Liver (tissue), 8 donors: ENCODE measurements at regions not wholly inside any gene's neighbourhood (a gene's known extent, or its start where the extent isn't known, plus 50 kb on each side); places are given as distances from the start of the nearest gene placed in this dataset.

ENCODE experiments used
- DNase-seq: peaks from one replicate; pipeline ENCODE4 v3.0.0-alpha.2; 2017; ENCODE audit warnings: low spot score
- H3K27ac ChIP-seq, 2 donors: one replicate each; pipeline ENCODE4 v1.7.0; 2013; ENCODE audit warnings: inconsistent platforms in 2 of 2, low read length in 2 of 2, control low read depth in 1 of 2, low read depth in 1 of 2, mild to moderate bottlenecking in 1 of 2
- H3K27me3 ChIP-seq, 4 donors: one replicate each; pipeline versions ENCODE4 v1.6.1 to v1.7.0; 2013; ENCODE audit warnings: low read length in 3 of 4, inconsistent platforms in 1 of 4, mild to moderate bottlenecking in 1 of 4, moderate library complexity in 1 of 4; ENCODE audit not compliant: control insufficient read depth in 4 of 4, insufficient read depth in 4 of 4
- H3K36me3 ChIP-seq, 4 donors: one replicate each; pipeline versions ENCODE4 v1.6.1 to v1.7.0; 2013; ENCODE audit warnings: low read length in 3 of 4, mild to moderate bottlenecking in 3 of 4, low read depth in 1 of 4, moderate library complexity in 1 of 4; ENCODE audit not compliant: control insufficient read depth in 4 of 4, insufficient read depth in 3 of 4
- H3K4me1 ChIP-seq, 4 donors: one replicate each; pipeline versions ENCODE4 v1.6.1 to v1.7.0; 2013; ENCODE audit warnings: low read length in 3 of 4, mild to moderate bottlenecking in 3 of 4, moderate library complexity in 1 of 4; ENCODE audit not compliant: control insufficient read depth in 4 of 4, insufficient read depth in 4 of 4
- H3K4me3 ChIP-seq, 3 donors: one replicate each; pipeline versions ENCODE4 v1.6.1 to v1.7.0; 2013; ENCODE audit warnings: low read length in 3 of 3, control low read depth in 1 of 3, low read depth in 1 of 3, mild to moderate bottlenecking in 1 of 3
- H3K9ac ChIP-seq, 2 donors: one replicate each; pipeline ENCODE4 v1.7.0; 2013; ENCODE audit warnings: low read length in 2 of 2, mild to moderate bottlenecking in 2 of 2, moderate library complexity in 2 of 2, control low read depth in 1 of 2, low read depth in 1 of 2
- H3K9me3 ChIP-seq, 4 donors: one replicate each; pipeline versions ENCODE4 v1.6.1 to v1.7.0; 2013; ENCODE audit warnings: low read length in 3 of 4; ENCODE audit not compliant: control insufficient read depth in 4 of 4
- ATF3 ChIP-seq: IDR thresholded peaks from 2 replicates; pipeline ENCODE4 v1.6.1; 2016; ENCODE audit warnings: antibody characterized with exemption
- EGR1 ChIP-seq, 2 donors: IDR thresholded peaks; 2 replicates each; pipeline ENCODE4 v1.6.1; 2016 to 2018; ENCODE audit warnings: antibody characterized with exemption in 2 of 2, low read depth in 2 of 2
- GABPA ChIP-seq, 2 donors: IDR thresholded peaks in 1 of 2; conservative IDR thresholded peaks in 1 of 2; 2 replicates each; pipeline ENCODE4 v1.6.1; 2016; ENCODE audit warnings: antibody characterized with exemption in 2 of 2, mild to moderate bottlenecking in 1 of 2, moderate library complexity in 1 of 2
- HNF4A ChIP-seq, 2 donors: conservative IDR thresholded peaks; 2 replicates each; pipeline ENCODE4 v1.6.1; 2016; ENCODE audit warnings: antibody characterized with exemption in 2 of 2, mild to moderate bottlenecking in 2 of 2
- HNF4G ChIP-seq: IDR thresholded peaks from 2 replicates; pipeline ENCODE4 v1.6.1; 2016; ENCODE audit warnings: antibody characterized with exemption
- MAX ChIP-seq: IDR thresholded peaks from 2 replicates; pipeline ENCODE4 v1.6.1; 2016; ENCODE audit warnings: antibody characterized with exemption
- NR2F2 ChIP-seq: IDR thresholded peaks from 2 replicates; pipeline ENCODE4 v1.6.1; 2016; ENCODE audit warnings: antibody characterized with exemption
- REST ChIP-seq: IDR thresholded peaks from 2 replicates; pipeline ENCODE4 v1.6.1; 2016; ENCODE audit warnings: antibody characterized with exemption, mild to moderate bottlenecking
- RXRA ChIP-seq, 2 donors: IDR thresholded peaks; 2 replicates each; pipeline ENCODE4 v1.6.1; 2017 to 2018; ENCODE audit warnings: antibody characterized with exemption in 2 of 2, mild to moderate bottlenecking in 1 of 2
- SP1 ChIP-seq: IDR thresholded peaks from 2 replicates; pipeline ENCODE4 v1.6.1; 2018; ENCODE audit warnings: antibody characterized with exemption, mild to moderate bottlenecking
- TAF1 ChIP-seq: conservative IDR thresholded peaks from 2 replicates; pipeline ENCODE4 v1.6.1; 2016; ENCODE audit warnings: antibody characterized with exemption, mild to moderate bottlenecking
- YY1 ChIP-seq: IDR thresholded peaks from 2 replicates; pipeline ENCODE4 v1.6.1; 2016; ENCODE audit warnings: antibody characterized with exemption, mild to moderate bottlenecking
- WGBS: extraction: QIAGEN DNeasy Blood & Tissue Kit; methylation state at CpG from one replicate; pipeline ENCODE4 v1.1.7; 2013; 5-methylcytosine and 5-hydroxymethylcytosine counted together
- TF ChIP-seq, protein P1 (sequence below): fragments of 150-350 bp; IDR thresholded peaks from 2 replicates; pipeline ENCODE4 v1.5.1; 2017; ENCODE audit warnings: improper control_type of control experiment, low read depth, low read length; ENCODE audit not compliant: missing input control
- TF ChIP-seq, protein P2 (sequence below): IDR thresholded peaks from 2 replicates; pipeline ENCODE4 v1.6.1; 2016; ENCODE audit warnings: antibody characterized with exemption
- donor health status: healthy.
- donor health status: healthy.
- donor health status: healthy.
- donor health status: healthy.
- donor health status: healthy.

DNA sequence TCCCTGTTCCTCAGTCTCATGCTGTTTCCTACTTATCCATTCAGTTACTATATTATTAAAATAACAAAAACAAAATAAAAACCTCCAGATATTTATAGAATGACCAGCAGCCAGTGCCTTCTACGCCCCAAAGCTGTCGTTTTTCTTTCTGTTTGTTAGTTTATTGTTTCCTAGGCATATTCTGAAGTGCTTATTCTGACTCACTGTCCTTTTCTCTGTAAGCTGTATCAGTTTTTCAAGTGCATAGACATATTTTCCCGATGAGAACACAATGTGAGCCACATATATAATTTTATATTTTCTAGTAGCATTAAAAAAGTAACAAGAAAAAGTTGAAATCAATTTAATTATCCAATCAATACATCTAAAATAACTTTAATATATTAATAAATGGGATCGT, 2158.6 kb upstream of the TENM3 start:
- Histone ChIP-seq H3K9ac (no peak overlapping the region), H3K4me3 (no peak overlapping the region), H3K4me1 (no peaks in the 10 kb centered on the region), H3K36me3 (no peaks in the 10 kb centered on the region), H3K27ac (no peak overlapping the region), H3K27me3 (peaks cover 0 to under 1% (median 0%) of the 10 kb centered on the region in 4 donors), H3K9me3 (peaks cover 0 to 1% (median 0%) of the 10 kb centered on the region in 4 donors)
- TF ChIP-seq, protein P1, sequence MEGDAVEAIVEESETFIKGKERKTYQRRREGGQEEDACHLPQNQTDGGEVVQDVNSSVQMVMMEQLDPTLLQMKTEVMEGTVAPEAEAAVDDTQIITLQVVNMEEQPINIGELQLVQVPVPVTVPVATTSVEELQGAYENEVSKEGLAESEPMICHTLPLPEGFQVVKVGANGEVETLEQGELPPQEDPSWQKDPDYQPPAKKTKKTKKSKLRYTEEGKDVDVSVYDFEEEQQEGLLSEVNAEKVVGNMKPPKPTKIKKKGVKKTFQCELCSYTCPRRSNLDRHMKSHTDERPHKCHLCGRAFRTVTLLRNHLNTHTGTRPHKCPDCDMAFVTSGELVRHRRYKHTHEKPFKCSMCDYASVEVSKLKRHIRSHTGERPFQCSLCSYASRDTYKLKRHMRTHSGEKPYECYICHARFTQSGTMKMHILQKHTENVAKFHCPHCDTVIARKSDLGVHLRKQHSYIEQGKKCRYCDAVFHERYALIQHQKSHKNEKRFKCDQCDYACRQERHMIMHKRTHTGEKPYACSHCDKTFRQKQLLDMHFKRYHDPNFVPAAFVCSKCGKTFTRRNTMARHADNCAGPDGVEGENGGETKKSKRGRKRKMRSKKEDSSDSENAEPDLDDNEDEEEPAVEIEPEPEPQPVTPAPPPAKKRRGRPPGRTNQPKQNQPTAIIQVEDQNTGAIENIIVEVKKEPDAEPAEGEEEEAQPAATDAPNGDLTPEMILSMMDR = no peak
- no peak for TF ChIP-seq SP1
- TF ChIP-seq MAX = no peak
- TF ChIP-seq HNF4A (conservative IDR thresholded peaks at IDR 0.05) = no peak
- no peak for TF ChIP-seq YY1
- no peak for TF ChIP-seq GABPA (IDR thresholded peaks at IDR 0.05 in 1 of 2, conservative IDR thresholded peaks at IDR 0.05 in 1 of 2)
- TF ChIP-seq HNF4G = no peak
- TF ChIP-seq RXRA (IDR thresholded peaks at IDR 0.05) = no peak
- no peak for TF ChIP-seq ATF3
- no peak for TF ChIP-seq EGR1 (IDR thresholded peaks at IDR 0.05; ENCODE audit: low read depth in 2 of 2)
- TF ChIP-seq, protein P2, sequence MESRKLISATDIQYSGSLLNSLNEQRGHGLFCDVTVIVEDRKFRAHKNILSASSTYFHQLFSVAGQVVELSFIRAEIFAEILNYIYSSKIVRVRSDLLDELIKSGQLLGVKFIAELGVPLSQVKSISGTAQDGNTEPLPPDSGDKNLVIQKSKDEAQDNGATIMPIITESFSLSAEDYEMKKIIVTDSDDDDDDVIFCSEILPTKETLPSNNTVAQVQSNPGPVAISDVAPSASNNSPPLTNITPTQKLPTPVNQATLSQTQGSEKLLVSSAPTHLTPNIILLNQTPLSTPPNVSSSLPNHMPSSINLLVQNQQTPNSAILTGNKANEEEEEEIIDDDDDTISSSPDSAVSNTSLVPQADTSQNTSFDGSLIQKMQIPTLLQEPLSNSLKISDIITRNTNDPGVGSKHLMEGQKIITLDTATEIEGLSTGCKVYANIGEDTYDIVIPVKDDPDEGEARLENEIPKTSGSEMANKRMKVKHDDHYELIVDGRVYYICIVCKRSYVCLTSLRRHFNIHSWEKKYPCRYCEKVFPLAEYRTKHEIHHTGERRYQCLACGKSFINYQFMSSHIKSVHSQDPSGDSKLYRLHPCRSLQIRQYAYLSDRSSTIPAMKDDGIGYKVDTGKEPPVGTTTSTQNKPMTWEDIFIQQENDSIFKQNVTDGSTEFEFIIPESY = no peak
- no peak for TF ChIP-seq REST
- DNase-seq = no peak
- WGBS = 64% methylated on average over 4 of the region's 4 CpGs

DNA sequence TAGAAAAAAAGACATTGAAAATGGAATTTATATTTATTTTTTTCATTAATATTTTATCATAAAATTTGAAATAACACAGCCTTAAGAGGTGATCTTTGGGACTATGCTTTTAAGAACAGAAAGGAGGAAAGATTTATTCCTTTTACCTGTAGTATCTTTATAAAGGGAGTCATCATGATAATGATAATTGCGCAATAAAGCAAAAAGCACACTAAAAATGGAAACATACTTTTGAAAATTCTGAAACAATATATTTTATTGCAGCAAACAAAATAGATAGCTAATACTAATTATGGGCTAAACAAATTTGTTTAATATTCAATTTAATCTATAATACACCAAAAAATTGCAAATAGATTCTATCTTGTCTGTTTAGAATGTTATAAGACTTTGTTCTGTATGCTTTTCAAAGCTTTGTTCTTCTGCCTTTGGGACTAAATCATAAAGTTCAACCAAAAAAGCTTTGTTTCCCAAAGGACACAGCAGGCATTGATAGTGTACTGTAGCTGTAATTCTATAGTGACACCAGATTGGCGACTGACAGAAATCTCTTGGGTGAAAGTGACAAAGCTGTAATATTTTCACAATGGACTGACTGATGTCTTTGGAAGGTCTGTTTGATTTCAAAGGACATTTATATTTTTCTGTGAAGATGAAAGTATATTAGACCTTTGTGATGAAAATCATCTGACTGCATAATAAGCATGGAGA, 2156.6 kb upstream of the TENM3 start:
- no peak overlapping the region for H3K4me3 ChIP-seq
- WGBS = 1% methylated on average over 2 of the region's 2 CpGs
- no peak overlapping the region for H3K27ac ChIP-seq
- H3K27me3 ChIP-seq = no peaks in the 10 kb centered on the region
- H3K9ac ChIP-seq = no peak overlapping the region
- H3K36me3 ChIP-seq = no peaks in the 10 kb centered on the region
- no peaks in the 10 kb centered on the region for H3K4me1 ChIP-seq
- H3K9me3 ChIP-seq = peaks cover 0 to 1% (median 0%) of the 10 kb centered on the region in 4 donors
- TF ChIP-seq TAF1 (no peak), NR2F2 (no peak), REST (no peak), SP1 (no peak), MAX (no peak), HNF4A (conservative IDR thresholded peaks at IDR 0.05) (no peak)
- TF ChIP-seq, protein P2 = no peak
- no peak for DNase-seq
